Endodermal cell (in vitro differentiated cells): ENCODE measurements at regions not wholly inside any gene's neighbourhood (a gene's known extent, or its start where the extent isn't known, plus 50 kb on each side); places are given as distances from the start of the nearest gene placed in this dataset.

ENCODE experiments used
- DNase-seq: peaks from one replicate; pipeline ENCODE4 v3.0.0-alpha.2; 2017
- H3K27ac ChIP-seq: 2 replicates; pipeline ENCODE4 v1.5.1; 2013; ENCODE audit warnings: mild to moderate bottlenecking, low read depth, low read length, moderate library complexity
- H3K27me3 ChIP-seq: 2 replicates; pipeline ENCODE4 v1.6.1; 2013; ENCODE audit warnings: mild to moderate bottlenecking, low read length, moderate library complexity; ENCODE audit not compliant: insufficient read depth, control insufficient read depth, poor library complexity, severe bottlenecking
- H3K36me3 ChIP-seq: 2 replicates; pipeline ENCODE4 v1.7.0; 2013; ENCODE audit warnings: mild to moderate bottlenecking, low read length, moderate library complexity; ENCODE audit not compliant: control insufficient read depth, insufficient read depth
- H3K4me1 ChIP-seq: one replicate; pipeline ENCODE4 v1.7.0; 2013; ENCODE audit warnings: low read length; ENCODE audit not compliant: control insufficient read depth, insufficient read depth
- H3K4me3 ChIP-seq: 2 replicates; pipeline ENCODE4 v1.5.1; 2013; ENCODE audit warnings: mild to moderate bottlenecking, low read length, moderate library complexity
- H3K9ac ChIP-seq: 2 replicates; pipeline ENCODE4 v1.6.1; 2013; ENCODE audit warnings: mild to moderate bottlenecking, low read length, moderate library complexity; ENCODE audit not compliant: poor library complexity, severe bottlenecking; ENCODE audit errors: extremely low read depth
- H3K9me3 ChIP-seq: 2 replicates; pipeline ENCODE4 v1.6.1; 2013; ENCODE audit warnings: mild to moderate bottlenecking, low read length, moderate library complexity; ENCODE audit not compliant: control insufficient read depth
- H3K27ac Mint-ChIP-seq: 2 replicates; pipeline ENCODE4 v1.8.0; 2020; ENCODE audit warnings: mixed read lengths
- H3K27me3 Mint-ChIP-seq: 2 replicates; pipeline ENCODE4 v1.8.0; 2021; ENCODE audit warnings: mild to moderate bottlenecking, mixed read lengths; ENCODE audit not compliant: insufficient read depth
- H3K36me3 Mint-ChIP-seq: 2 replicates; pipeline ENCODE4 v1.8.0; 2020; ENCODE audit warnings: low read depth, mixed read lengths
- H3K4me1 Mint-ChIP-seq: 2 replicates; pipeline ENCODE4 v1.8.0; 2020; ENCODE audit warnings: mixed read lengths
- H3K4me3 Mint-ChIP-seq: 2 replicates; pipeline ENCODE4 v1.8.0; 2020; ENCODE audit warnings: mild to moderate bottlenecking, moderate library complexity, mixed read lengths
- H3K9me3 Mint-ChIP-seq: 2 replicates; pipeline ENCODE4 v1.8.0; 2020; ENCODE audit warnings: mild to moderate bottlenecking, mixed read lengths
- CTCF ChIP-seq: fragments of 200-600 bp; sonication (generic); conservative IDR thresholded peaks from 2 replicates; pipeline ENCODE4 v1.5.0; 2021; ENCODE audit warnings: antibody characterized with exemption, mild to moderate bottlenecking
- WGBS, 2 experiments: methylation state at CpG; one replicate each; pipeline versions ENCODE4 v1.1.5 to v1.1.7; 2013; ENCODE audit warnings: missing lambda C conversion rate in 2 of 2, mixed read lengths in 1 of 2; ENCODE audit not compliant: insufficient coverage in 1 of 2, insufficient read length in 1 of 2; 5-methylcytosine and 5-hydroxymethylcytosine counted together

- Histone ChIP-seq H3K27me3 (no peaks in the 10 kb centered on the region), H3K9ac (no peak overlapping the region), H3K27ac (no peak overlapping the region), H3K4me3 (no peak overlapping the region), H3K9me3 (no peaks in the 10 kb centered on the region), H3K36me3 (no peaks in the 10 kb centered on the region), H3K4me1 (no peaks in the 10 kb centered on the region)
- Mint-ChIP-seq H3K4me3 (no peak overlapping the region), H3K9me3 (peaks cover 3% of the 10 kb centered on the region), H3K36me3 (no peaks in the 10 kb centered on the region), H3K27ac (no peak overlapping the region), H3K4me1 (peaks cover under 1% of the 10 kb centered on the region), H3K27me3 (no peaks in the 10 kb centered on the region)
- TF ChIP-seq CTCF: no peak
- WGBS, 2 experiments: 89 to 100% methylated on average over 1 to 5 of the region's 5 CpGs
- DNase-seq: no peak
Measured at GRCh38 chr9:78422309-78422708, 125.4 kb downstream of the PSAT1 start.

- TF ChIP-seq CTCF: no peak
- H3K4me3 ChIP-seq: no peak overlapping the region
- no peaks in the 10 kb centered on the region for H3K27me3 Mint-ChIP-seq
Measured at GRCh38 chr9:78424299-78424698, 127.4 kb downstream of the PSAT1 start.

GRCh38 chr9:78428640-78429039 lies 131.7 kb downstream of the PSAT1 start:
- Histone ChIP-seq H3K9ac (no peak overlapping the region), H3K36me3 (no peaks in the 10 kb centered on the region), H3K9me3 (peaks cover 26% of the 10 kb centered on the region), H3K27me3 (no peaks in the 10 kb centered on the region), H3K4me3 (no peak overlapping the region), H3K4me1 (no peaks in the 10 kb centered on the region), H3K27ac (no peak overlapping the region)
- DNase-seq: no peak
- no peaks in the 10 kb centered on the region for H3K27me3 Mint-ChIP-seq
- H3K4me1 Mint-ChIP-seq: no peaks in the 10 kb centered on the region
- peaks cover 22% of the 10 kb centered on the region for H3K9me3 Mint-ChIP-seq
- no peak for TF ChIP-seq CTCF
- peaks cover 5% of the 10 kb centered on the region for H3K36me3 Mint-ChIP-seq
- no peak overlapping the region for H3K27ac Mint-ChIP-seq
- WGBS, 2 experiments: no CpG with 5 or more reads among the region's 2 CpGs
- H3K4me3 Mint-ChIP-seq: no peak overlapping the region

More at GRCh38 chr9:78424299-78424698, 127.4 kb downstream of the PSAT1 start:
- Mint-ChIP-seq H3K36me3 (peaks cover 4% of the 10 kb centered on the region), H3K9me3 (peaks cover 6% of the 10 kb centered on the region), H3K27ac (no peak overlapping the region), H3K4me3 (no peak overlapping the region), H3K4me1 (no peaks in the 10 kb centered on the region)
- Histone ChIP-seq H3K27me3 (no peaks in the 10 kb centered on the region), H3K27ac (no peak overlapping the region), H3K9me3 (peaks cover 11% of the 10 kb centered on the region), H3K4me1 (no peaks in the 10 kb centered on the region), H3K36me3 (no peaks in the 10 kb centered on the region), H3K9ac (no peak overlapping the region)
- DNase-seq: no peak
- 86 to 95% methylated on average over 3 of the region's 3 CpGs for WGBS, 2 experiments
